ENCODE measurements at regions not wholly inside any gene's neighbourhood (a gene's known extent, or its start where the extent isn't known, plus 50 kb on each side); places are given as distances from the start of the nearest gene placed in this dataset.

- H3K79me1 ChIP-seq (ENCODE audit: low read depth, low read length), result no peaks in the 10 kb centered on the region
- H2BK120ac ChIP-seq (replicated peaks; ENCODE audit: low read depth, low read length), result no peak overlapping the region
- DNase-seq (ENCODE audit: low read depth in 1 of 2, low spot score in 2 of 2) (no peak), FAIRE-seq (no peak)
- no peak overlapping the region for H4K5ac ChIP-seq (ENCODE audit: insufficient read length, low read depth, low read length)
- H2AK5ac ChIP-seq (ENCODE audit: low read depth, low read length), result no peak overlapping the region
- no peak overlapping the region for H3K27ac ChIP-seq (ENCODE audit: low read depth, low read length)
- no peaks in the 10 kb centered on the region for H3K4me1 ChIP-seq (replicated peaks in 1 of 4; ENCODE audit: control insufficient read depth in 3 of 4, insufficient read depth in 4 of 4, low read length in 3 of 4)
- H2BK5ac ChIP-seq (ENCODE audit: low read depth, low read length), result no peak overlapping the region
- no peak overlapping the region for H3K14ac ChIP-seq (ENCODE audit: insufficient read length)
- H3K4me3 ChIP-seq (ENCODE audit: extremely low read depth in 1 of 4, insufficient read depth in 2 of 4, low read depth in 3 of 4, low read length in 4 of 4), result no peak overlapping the region
- no peaks in the 10 kb centered on the region for H3K36me3 ChIP-seq (ENCODE audit: control insufficient read depth in 2 of 4, insufficient read depth in 4 of 4, low read length in 3 of 4)
- 0 out of 2 replicates have a peak overlapping the region, but pooled peaks have one; percentile 27 for H2AFZ ChIP-seq (ENCODE audit: low read length)
- no peak overlapping the region for H4K91ac ChIP-seq (replicated peaks; ENCODE audit: insufficient read length, low read length)
- H3K79me2 ChIP-seq (ENCODE audit: control insufficient read depth in 1 of 2, insufficient read depth in 2 of 2, low read length in 2 of 2), result no peaks in the 10 kb centered on the region
- H3K4ac ChIP-seq (replicated peaks; ENCODE audit: insufficient read length, low read depth, low read length), result no peak overlapping the region
- no peaks in the 10 kb centered on the region for H3K9me3 ChIP-seq (ENCODE audit: insufficient read depth in 2 of 2, low read depth in 1 of 2, low read length in 1 of 2)
- H3K56ac ChIP-seq (replicated peaks; ENCODE audit: insufficient read length, low read depth, low read length), result no peak overlapping the region
- no peak overlapping the region for H3K9ac ChIP-seq (replicated peaks in 1 of 4; ENCODE audit: extremely low read depth in 1 of 4, low read depth in 3 of 4, low read length in 3 of 4)
- WGBS, 2 experiments (ENCODE audit: extremely low coverage in 1 of 2, insufficient coverage in 1 of 2, insufficient read length in 1 of 2, insufficient replicate concordance in 2 of 2, low coverage in 1 of 2, low lambda C conversion rate in 2 of 2, missing lambda C conversion rate in 1 of 2), result 91% methylated on average over 3 of the region's 3 CpGs; no CpG with 5 or more reads in 1 of the 2 experiments
- TF ChIP-seq KDM4A (IDR thresholded peaks at IDR 0.05; ENCODE audit: low read depth, low read length, severe bottlenecking) (no peak), EP300 (IDR thresholded peaks at IDR 0.05; ENCODE audit: borderline replicate concordance in 1 of 2, low read depth in 2 of 2, low read length in 2 of 2) (no peak), CHD2 (IDR thresholded peaks at IDR 0.05; ENCODE audit: low read length) (no peak), BCL11A (IDR thresholded peaks at IDR 0.05; ENCODE audit: low read depth in 2 of 2, low read length in 2 of 2) (no peak)
- ChIA-PET POLR2A (ENCODE audit: partially characterized antibody) (no interaction called here), CTCF (ENCODE audit: partially characterized antibody) (no interaction called here)
- no peak overlapping the region for H4K8ac ChIP-seq (ENCODE audit: extremely low read depth, insufficient read depth, low read length)
- no peaks in the 10 kb centered on the region for H3K23me2 ChIP-seq (ENCODE audit: low read depth, low read length)
- H4K20me1 ChIP-seq (replicated peaks in 1 of 2; ENCODE audit: control insufficient read depth in 1 of 2, insufficient read depth in 2 of 2, low read length in 2 of 2), result no peaks in the 10 kb centered on the region
- no peak overlapping the region for H2BK15ac ChIP-seq (ENCODE audit: low read length)
- no peak overlapping the region for H2BK12ac ChIP-seq (ENCODE audit: low read depth, low read length)
- no peak overlapping the region for H3K23ac ChIP-seq (ENCODE audit: insufficient read length)
- H3K18ac ChIP-seq (ENCODE audit: extremely low read depth, low read length), result no peak overlapping the region
- no peak overlapping the region for H3K4me2 ChIP-seq (ENCODE audit: insufficient read depth in 1 of 2, low read depth in 2 of 2, low read length in 2 of 2)
- no peaks in the 10 kb centered on the region for H3K27me3 ChIP-seq (replicated peaks in 1 of 4; ENCODE audit: control insufficient read depth in 3 of 4, extremely low read depth in 1 of 4, insufficient read depth in 3 of 4, low read length in 3 of 4)
- no peak overlapping the region; the same call in 1 of the 2 replicates for H2BK20ac ChIP-seq (ENCODE audit: low read length)
Measured at GRCh38 chr9:30075451-30076199, 2308.8 kb upstream of the ACO1 start.
